ENCODE measurements at regions not wholly inside any gene's neighbourhood (a gene's known extent, or its start where the extent isn't known, plus 50 kb on each side); places are given as distances from the start of the nearest gene placed in this dataset.
A peak's percentile ranks its signal among the peaks of the same experiment; 100 is the strongest.

- ChIA-PET CTCF (interaction anchor here (0.9 to 2.9 kb wide), 6 partner anchors 10 to 104 kb away, joined by 3 to 10 read pairs (median 3); no protein-coding TSS in a partner anchor), POLR2A (interaction anchor here (1.1 kb wide), 1 partner anchor 10 kb away, joined by 4 read pairs; no protein-coding TSS in a partner anchor)
- WGBS (ENCODE audit: missing lambda C conversion rate), result 65% methylated on average over 9 of the region's 9 CpGs
- Histone ChIP-seq H3K4me3 (no peak overlapping the region), H3K4me1 (peaks cover 49% of the 10 kb centered on the region), H3K27ac (peak overlapping the region; percentile 39 to 50), H3K4me2 (peak overlapping the region; percentile 67), H3K9me3 (no peaks in the 10 kb centered on the region)
- FAIRE-seq (no peak), ATAC-seq (peak in 1 of 2 experiments; percentile 35; a peak in 4 of 6 replicates), DNase-seq (ENCODE audit: low read depth in 1 of 2, low spot score in 1 of 2) (no peak)
- TF ChIP-seq, protein P1, sequence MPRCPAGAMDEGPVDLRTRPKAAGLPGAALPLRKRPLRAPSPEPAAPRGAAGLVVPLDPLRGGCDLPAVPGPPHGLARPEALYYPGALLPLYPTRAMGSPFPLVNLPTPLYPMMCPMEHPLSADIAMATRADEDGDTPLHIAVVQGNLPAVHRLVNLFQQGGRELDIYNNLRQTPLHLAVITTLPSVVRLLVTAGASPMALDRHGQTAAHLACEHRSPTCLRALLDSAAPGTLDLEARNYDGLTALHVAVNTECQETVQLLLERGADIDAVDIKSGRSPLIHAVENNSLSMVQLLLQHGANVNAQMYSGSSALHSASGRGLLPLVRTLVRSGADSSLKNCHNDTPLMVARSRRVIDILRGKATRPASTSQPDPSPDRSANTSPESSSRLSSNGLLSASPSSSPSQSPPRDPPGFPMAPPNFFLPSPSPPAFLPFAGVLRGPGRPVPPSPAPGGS (IDR thresholded peaks at IDR 0.05), result no peak
- TF ChIP-seq, protein P2, sequence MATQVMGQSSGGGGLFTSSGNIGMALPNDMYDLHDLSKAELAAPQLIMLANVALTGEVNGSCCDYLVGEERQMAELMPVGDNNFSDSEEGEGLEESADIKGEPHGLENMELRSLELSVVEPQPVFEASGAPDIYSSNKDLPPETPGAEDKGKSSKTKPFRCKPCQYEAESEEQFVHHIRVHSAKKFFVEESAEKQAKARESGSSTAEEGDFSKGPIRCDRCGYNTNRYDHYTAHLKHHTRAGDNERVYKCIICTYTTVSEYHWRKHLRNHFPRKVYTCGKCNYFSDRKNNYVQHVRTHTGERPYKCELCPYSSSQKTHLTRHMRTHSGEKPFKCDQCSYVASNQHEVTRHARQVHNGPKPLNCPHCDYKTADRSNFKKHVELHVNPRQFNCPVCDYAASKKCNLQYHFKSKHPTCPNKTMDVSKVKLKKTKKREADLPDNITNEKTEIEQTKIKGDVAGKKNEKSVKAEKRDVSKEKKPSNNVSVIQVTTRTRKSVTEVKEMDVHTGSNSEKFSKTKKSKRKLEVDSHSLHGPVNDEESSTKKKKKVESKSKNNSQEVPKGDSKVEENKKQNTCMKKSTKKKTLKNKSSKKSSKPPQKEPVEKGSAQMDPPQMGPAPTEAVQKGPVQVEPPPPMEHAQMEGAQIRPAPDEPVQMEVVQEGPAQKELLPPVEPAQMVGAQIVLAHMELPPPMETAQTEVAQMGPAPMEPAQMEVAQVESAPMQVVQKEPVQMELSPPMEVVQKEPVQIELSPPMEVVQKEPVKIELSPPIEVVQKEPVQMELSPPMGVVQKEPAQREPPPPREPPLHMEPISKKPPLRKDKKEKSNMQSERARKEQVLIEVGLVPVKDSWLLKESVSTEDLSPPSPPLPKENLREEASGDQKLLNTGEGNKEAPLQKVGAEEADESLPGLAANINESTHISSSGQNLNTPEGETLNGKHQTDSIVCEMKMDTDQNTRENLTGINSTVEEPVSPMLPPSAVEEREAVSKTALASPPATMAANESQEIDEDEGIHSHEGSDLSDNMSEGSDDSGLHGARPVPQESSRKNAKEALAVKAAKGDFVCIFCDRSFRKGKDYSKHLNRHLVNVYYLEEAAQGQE (IDR thresholded peaks at IDR 0.05), result no peak
- TF ChIP-seq, protein P3, sequence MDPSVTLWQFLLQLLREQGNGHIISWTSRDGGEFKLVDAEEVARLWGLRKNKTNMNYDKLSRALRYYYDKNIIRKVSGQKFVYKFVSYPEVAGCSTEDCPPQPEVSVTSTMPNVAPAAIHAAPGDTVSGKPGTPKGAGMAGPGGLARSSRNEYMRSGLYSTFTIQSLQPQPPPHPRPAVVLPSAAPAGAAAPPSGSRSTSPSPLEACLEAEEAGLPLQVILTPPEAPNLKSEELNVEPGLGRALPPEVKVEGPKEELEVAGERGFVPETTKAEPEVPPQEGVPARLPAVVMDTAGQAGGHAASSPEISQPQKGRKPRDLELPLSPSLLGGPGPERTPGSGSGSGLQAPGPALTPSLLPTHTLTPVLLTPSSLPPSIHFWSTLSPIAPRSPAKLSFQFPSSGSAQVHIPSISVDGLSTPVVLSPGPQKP (IDR thresholded peaks at IDR 0.05; ENCODE audit: low read depth, low read length), result no peak
- TF ChIP-seq FOSB (CRISPR knock-in tag; IDR thresholded peaks at IDR 0.05), result no peak
- TF ChIP-seq HOXB5 (CRISPR knock-in tag; IDR thresholded peaks at IDR 0.05), result no peak
- TF ChIP-seq ZFP36 (IDR thresholded peaks at IDR 0.05; ENCODE audit: borderline replicate concordance, partially characterized antibody), result no peak
- TF ChIP-seq POLR2AphosphoS2 (conservative IDR thresholded peaks at IDR 0.05; ENCODE audit: low read length), result no peak
- no peak for TF ChIP-seq CHD4 (IDR thresholded peaks at IDR 0.05; ENCODE audit: borderline replicate concordance)
- no peak for TF ChIP-seq HDAC2 (IDR thresholded peaks at IDR 0.05)
- no peak for TF ChIP-seq ZSCAN20 (CRISPR knock-in tag; IDR thresholded peaks at IDR 0.05)
- TF ChIP-seq SREBF2 (IDR thresholded peaks at IDR 0.05), result no peak
- TF ChIP-seq, protein P4, sequence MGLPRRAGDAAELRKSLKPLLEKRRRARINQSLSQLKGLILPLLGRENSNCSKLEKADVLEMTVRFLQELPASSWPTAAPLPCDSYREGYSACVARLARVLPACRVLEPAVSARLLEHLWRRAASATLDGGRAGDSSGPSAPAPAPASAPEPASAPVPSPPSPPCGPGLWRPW (IDR thresholded peaks at IDR 0.05), result no peak
These were observed 157.2 kb upstream of the DMRT1 start for GRCh38 chr9:684054-684890.

GRCh38 chr9:684941-685340 lies 156.6 kb upstream of the DMRT1 start:
- no peak for ATAC-seq
- no peak for FAIRE-seq
- Histone ChIP-seq H3K4me2 (peak overlapping the region; percentile 67), H3K27ac (peak overlapping the region; percentile 39 to 50; a peak in 3 of 6 replicates), H3K4me1 (peaks cover 45% of the 10 kb centered on the region), H3K4me3 (no peak overlapping the region), H3K9me3 (no peaks in the 10 kb centered on the region)
- ChIA-PET POLR2A (interaction anchor here (1.1 kb wide), 1 partner anchor 9 kb away, joined by 4 read pairs; no protein-coding TSS in a partner anchor), CTCF (interaction anchor here (0.9 to 2.9 kb wide), 5 partner anchors 9 to 79 kb away, joined by 3 to 10 read pairs (median 4); no protein-coding TSS in a partner anchor)
- WGBS (ENCODE audit: missing lambda C conversion rate), result 57% methylated on average over 4 of the region's 4 CpGs
- TF ChIP-seq, protein P4 (IDR thresholded peaks at IDR 0.05), result no peak
- TF ChIP-seq JUN (IDR thresholded peaks at IDR 0.05), result no peak
- TF ChIP-seq, protein P5, sequence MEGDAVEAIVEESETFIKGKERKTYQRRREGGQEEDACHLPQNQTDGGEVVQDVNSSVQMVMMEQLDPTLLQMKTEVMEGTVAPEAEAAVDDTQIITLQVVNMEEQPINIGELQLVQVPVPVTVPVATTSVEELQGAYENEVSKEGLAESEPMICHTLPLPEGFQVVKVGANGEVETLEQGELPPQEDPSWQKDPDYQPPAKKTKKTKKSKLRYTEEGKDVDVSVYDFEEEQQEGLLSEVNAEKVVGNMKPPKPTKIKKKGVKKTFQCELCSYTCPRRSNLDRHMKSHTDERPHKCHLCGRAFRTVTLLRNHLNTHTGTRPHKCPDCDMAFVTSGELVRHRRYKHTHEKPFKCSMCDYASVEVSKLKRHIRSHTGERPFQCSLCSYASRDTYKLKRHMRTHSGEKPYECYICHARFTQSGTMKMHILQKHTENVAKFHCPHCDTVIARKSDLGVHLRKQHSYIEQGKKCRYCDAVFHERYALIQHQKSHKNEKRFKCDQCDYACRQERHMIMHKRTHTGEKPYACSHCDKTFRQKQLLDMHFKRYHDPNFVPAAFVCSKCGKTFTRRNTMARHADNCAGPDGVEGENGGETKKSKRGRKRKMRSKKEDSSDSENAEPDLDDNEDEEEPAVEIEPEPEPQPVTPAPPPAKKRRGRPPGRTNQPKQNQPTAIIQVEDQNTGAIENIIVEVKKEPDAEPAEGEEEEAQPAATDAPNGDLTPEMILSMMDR (IDR thresholded peaks at IDR 0.05), result no peak
- DNase-seq (ENCODE audit: low read depth in 1 of 2, low spot score in 1 of 2), result no peak

All from A549 (cell line).